T-helper 2 cell (primary cell): ENCODE measurements at regions not wholly inside any gene's neighbourhood (a gene's known extent, or its start where the extent isn't known, plus 50 kb on each side); places are given as distances from the start of the nearest gene placed in this dataset.

Experiments used
- DNase-seq, 5 experiments: peaks; one replicate each; pipeline versions ENCODE4 v3.0.0 to v3.0.0-alpha.2; 2012 to 2022

- no peak for DNase-seq
Measured at GRCh38 chr12:84596266-84596665, 316.3 kb downstream of the SLC6A15 start.

GRCh38 chr12:84594157-84594556, 318.4 kb downstream of the SLC6A15 start:
- no peak for DNase-seq

GRCh38 chr12:84585776-84586395, 326.7 kb downstream of the SLC6A15 start:
- no peak for DNase-seq

- DNase-seq, result no peak
Measured at GRCh38 chr12:84572196-84572595, 340.4 kb downstream of the SLC6A15 start.

- DNase-seq, result no peak
Measured at GRCh38 chr12:84562331-84562730, 350.3 kb downstream of the SLC6A15 start.

- DNase-seq, result no peak
Measured at GRCh38 chr12:84561351-84561750, 351.2 kb downstream of the SLC6A15 start.

- no peak for DNase-seq
Measured at GRCh38 chr12:84554199-84554723, 358.3 kb downstream of the SLC6A15 start.

GRCh38 chr12:84553331-84554117, 359.1 kb downstream of the SLC6A15 start:
- no peak for DNase-seq

GRCh38 chr12:84551373-84551772, 361.2 kb downstream of the SLC6A15 start:
- DNase-seq, result no peak

GRCh38 chr12:84550518-84550917, 362.1 kb downstream of the SLC6A15 start:
- DNase-seq, result no peak

GRCh38 chr12:84542289-84542688, 370.3 kb downstream of the SLC6A15 start:
- no peak for DNase-seq

- DNase-seq, result no peak
Measured at GRCh38 chr12:84537666-84538065, 374.9 kb downstream of the SLC6A15 start.

- no peak for DNase-seq
Measured at GRCh38 chr12:84512751-84513150, 399.8 kb downstream of the SLC6A15 start.

GRCh38 chr12:84508851-84509260, 403.7 kb downstream of the SLC6A15 start:
- DNase-seq, result no peak

- no peak for DNase-seq
Measured at GRCh38 chr12:84507956-84508850, 404.4 kb downstream of the SLC6A15 start.

GRCh38 chr12:84506282-84506681, 406.3 kb downstream of the SLC6A15 start:
- no peak for DNase-seq

GRCh38 chr12:84502907-84503787, 409.5 kb downstream of the SLC6A15 start:
- DNase-seq, result peak in 1 of 5 experiments; percentile 23

GRCh38 chr12:84502180-84502860, 410.3 kb downstream of the SLC6A15 start:
- no peak for DNase-seq

- DNase-seq, result no peak
Measured at GRCh38 chr12:84497819-84498218, 414.8 kb downstream of the SLC6A15 start.

- DNase-seq, result no peak
Measured at GRCh38 chr12:84495711-84496110, 416.9 kb downstream of the SLC6A15 start.

GRCh38 chr12:84492351-84492883, 420.2 kb downstream of the SLC6A15 start:
- DNase-seq, result no peak
